ENCODE measurements at regions not wholly inside any gene's neighbourhood (a gene's known extent, or its start where the extent isn't known, plus 50 kb on each side); places are given as distances from the start of the nearest gene placed in this dataset.
"Not testable (repeated sequence)": the region's sequence is repeated elsewhere in the genome, so short reads cannot be mapped to it uniquely, and the experiment has no call there.

DNA sequence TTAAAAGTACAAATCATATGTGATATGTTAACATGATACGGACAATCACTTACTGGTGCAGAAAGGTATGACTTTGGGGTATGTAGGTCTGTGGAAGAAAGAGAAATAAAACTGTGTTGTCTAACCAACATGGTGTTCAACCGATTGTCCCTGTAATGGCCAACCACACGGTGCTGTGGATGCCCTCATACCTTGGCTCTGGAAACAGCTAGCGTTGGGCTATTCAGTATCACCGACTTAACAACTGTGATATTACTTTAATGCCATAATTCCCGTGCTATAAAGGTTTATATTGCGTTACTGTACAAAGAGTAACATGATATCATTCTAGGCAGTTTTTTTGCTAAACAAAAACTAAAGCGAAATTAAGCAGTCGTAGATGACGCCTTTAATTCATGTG, 448.3 kb downstream of the EFNB2 start:
- no peak for DNase-seq

DNA sequence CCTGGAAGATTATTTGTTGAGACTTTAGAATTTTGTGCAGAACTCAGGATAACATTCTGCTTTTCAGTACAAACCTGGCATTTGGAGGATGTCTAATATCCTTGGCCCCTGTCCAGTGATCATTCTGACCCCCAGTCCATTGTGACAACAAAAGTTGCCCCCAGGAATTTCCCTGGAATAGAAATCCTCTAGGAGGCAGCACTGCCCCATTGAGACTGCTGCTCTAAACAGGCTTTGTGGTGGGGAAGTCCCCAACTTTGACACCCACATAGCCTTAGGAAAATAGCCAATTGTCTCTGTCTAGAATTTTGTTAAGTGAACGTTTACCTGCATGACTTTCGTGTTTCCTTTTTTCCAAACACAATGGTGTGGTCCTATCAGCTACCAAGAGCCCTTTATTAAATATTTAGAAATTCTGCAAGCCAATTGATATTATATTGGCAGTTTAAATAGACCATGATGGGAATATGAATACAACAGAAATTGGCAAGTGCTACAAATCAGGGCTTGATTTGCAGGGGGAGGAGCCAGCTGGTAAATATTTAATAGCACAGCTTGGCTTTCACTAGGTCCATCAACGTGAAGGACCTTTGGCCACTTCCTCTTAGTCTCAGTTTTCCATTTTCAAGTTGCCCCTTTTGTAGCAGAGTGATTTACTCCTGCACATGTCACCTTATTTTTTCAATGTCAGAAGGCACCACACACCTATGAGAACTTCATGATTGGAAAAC, 451.7 kb downstream of the EFNB2 start:
- no peak for DNase-seq

DNA sequence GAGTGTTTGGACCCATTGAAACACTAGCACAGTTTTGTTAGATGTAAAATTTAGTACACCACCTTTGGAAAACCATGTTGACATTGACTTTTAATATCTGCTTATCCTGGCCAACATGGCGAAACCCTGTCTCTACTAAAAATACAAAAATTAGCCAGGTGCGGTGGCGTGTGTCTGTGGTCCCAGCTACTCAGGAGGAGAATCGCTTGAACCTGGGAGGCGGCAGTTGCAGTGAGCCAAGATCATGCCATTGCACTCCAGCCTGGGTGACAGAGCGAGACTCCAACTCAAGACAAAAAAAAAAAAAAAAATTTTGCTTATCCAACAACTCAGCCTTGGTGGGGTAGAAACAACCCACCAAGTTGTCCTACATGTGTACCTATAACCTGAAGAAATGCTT, 454.2 kb downstream of the EFNB2 start:
- not testable (repeated sequence) for DNase-seq

DNA sequence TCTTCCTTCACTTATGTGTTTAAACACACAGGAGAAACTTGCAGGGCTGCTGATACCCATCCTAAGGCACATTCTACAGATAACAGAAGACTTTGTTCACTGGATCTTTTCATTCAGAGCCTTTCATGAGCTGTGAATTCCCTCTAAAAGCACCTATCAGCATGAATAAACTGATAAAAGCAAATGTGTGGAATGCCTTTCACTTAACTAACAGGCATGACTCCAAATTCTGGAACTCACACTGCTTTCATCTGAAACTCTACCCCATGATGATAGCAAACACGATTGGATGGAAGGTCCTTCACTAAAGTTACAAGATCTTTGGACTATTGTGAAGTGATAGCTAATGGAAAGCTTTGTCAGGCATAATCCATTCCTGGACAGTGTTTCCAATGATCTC, 457.3 kb downstream of the EFNB2 start:
- DNase-seq, result no peak

DNA sequence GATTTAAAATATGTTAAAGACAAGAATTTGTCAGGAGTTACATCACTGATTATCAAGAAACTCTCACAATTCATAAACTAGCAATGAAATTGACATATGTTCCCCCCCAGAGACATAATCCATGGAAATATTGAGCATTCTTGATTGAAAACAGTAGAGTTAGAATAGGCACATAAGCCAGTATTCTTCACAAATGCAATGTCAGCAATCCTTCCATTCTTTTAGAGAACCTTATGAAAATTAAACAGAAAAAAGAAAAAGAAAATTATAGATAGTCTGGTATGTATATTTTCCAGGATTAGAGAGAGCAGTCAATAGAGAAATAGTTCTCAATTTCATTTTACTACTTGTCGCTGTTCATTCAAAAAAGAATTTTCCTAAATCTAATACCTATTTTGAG, 458.4 kb downstream of the EFNB2 start:
- no peak for DNase-seq

DNA sequence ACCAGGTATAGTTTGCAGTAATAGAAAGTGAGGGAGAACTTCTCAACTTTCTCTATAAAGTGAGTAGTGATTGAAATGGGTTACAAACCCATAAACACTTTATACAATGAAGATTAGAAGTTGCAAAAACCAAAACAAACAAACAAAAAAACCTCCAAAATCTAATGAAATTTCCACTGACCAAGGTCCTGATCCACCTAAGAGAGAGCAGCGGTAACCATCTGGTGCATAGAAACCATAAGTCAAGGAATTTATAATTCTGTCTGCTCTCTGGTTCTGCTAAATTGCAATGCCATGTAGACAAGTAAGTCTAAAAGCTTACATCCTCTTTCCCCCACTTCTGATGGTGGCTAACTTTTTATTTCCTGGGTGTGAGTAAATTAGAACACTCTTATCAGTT, 463.4 kb downstream of the EFNB2 start:
- no peak for DNase-seq

DNA sequence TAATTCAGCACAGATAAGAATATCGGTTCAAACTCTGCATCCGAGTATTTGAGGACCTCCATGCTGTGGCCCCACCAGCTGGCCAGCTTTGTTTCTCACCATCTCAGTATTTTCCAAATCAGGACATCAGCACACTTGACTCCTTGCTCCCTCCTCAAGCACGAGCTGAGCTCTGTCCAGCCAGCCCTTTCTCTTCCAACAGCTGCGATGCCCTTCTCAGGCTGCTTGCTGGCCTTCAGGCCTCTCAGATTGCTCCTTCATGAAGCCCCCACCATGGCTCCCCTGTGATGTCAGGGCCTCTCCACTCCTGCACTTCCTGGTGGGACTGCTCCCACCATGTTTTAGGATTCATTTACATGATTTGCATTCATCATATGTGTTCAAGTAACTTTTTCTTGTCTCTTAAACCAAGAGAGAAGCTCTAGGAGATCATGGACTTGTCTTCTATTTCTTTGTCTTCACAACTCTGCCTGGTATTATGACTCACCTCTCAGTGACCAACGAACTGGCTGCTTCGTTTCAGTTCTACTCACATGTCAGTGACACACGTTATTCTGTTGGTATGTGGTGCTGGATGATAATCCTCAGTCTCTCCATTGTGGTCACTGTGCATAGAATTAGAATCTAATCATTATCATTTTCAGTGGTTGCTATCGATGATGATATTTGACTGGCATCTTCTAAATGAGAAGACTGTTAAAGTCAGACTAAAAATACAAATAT, 471.7 kb downstream of the EFNB2 start:
- no peak for DNase-seq

DNA sequence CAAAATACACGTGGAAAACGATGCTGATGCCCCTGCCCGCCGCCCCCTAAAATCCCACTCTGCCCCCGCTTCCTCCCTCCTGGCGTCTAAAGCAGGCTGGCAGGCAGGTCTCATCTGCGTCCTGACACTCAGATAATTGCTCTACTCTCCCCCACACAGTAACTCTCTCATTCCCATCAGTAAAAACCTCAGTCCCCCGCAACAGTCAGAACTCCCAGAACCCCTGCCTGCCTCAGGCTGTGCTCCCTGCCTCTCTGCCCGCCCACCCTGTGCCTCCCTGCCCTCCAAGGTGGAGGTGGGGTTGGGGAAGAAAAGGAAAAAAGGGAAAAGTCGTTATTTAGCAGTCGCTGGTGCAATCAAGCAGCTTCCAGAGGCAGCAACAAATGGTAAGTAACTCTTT, 473.7 kb downstream of the EFNB2 start:
- no peak for DNase-seq

DNA sequence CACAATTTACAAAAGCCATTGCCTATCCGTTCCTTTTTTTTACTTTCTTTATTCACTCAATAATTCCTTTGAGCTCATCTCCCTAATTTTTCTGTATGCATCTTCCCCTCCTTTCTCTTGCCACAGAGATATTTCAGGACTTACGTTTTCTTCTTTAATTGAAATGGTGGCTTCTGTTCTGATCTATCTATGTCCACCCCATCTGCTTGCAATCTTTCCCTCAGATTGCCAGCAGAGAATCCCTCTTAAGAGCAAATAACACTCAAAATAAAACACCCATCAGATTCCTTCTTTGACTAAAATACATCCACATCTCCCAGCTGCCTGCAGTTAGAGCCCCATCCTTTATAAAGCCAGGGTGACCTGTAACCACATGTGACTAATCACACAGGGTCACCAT, 478.6 kb downstream of the EFNB2 start:
- no peak for DNase-seq

DNA sequence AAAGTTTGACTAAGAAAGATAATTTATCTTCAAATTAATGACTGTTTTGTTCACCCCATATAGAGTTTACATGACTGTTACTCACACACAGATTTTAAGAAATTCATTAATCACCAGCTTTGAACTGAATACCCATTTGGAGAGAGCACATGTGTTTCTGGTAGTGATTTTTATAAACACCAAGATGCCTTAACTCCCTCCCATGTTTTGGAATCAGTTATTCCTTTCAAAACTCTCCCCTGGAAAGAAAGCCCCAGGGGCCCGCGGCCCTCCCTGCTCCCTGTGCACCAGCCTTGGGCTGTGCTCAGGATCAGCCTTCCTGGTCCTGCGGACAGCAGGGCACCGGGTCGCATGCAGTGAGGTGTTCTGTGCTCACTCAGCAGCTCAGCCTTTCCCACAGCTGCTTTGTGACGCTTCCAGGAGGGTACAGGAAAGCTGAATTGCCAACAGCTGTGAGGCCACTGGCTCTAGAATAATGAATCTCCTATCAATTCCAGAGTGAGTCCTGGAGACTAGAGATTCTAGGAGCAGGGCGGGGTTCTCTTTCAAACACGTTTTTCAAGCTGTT, 483.2 kb downstream of the EFNB2 start:
- DNase-seq, result no peak

DNA sequence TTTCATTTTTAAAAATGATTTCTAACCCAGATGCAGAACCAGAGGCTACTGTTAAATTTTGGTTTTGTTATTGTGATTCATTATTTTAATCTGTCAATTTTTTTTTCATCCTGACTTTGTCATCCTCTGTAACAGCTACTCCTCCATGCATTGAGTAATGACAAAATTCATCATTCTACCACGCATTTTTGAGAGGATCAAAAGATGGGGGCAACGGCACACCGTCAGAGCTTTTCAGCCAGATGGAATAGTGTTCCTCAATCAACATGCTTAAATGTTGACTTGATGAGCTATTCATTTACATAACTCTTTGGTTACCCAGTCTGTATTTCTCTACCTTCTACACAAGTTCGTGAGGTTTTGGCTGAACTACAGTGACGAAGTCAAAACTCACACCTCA, 486.3 kb downstream of the EFNB2 start:
- no peak for DNase-seq

DNA sequence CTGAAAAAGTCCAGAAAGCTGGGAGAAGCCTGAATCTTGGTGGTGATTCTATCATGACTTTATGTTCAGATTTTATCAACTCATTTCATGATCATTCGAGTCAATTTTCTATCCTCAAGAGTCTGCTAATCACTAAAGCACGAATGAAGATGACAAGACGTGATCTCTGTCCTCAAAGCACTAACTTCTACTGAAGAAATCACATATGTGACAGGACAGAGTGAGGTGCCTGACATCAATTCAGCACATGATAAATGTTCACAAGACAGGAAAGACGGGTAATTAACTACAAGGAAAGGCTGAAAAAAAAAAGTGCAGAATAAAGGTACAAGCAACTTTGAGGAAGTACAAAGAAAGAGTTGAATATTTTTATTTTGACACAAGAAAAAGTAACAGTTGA, 487.1 kb downstream of the EFNB2 start:
- DNase-seq, result no peak

DNA sequence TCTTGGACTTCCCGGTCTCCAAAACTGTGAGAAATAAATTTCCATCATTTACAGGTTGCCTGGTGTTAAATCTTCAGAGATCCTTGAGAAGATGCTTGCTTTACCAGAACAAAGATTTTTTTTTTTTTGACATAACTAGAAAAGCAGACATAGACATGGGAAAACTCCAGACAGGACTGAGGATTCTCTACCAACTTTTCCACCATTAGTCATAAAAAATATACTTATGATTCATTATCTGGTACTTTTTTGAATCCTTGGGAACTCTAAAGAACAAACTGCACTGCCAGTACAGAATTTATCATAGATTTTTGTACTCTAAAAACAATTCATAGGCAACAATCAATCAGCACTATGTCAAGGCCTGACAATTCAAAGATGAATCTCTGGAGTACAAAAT, 487.6 kb downstream of the EFNB2 start:
- DNase-seq, result no peak

DNA sequence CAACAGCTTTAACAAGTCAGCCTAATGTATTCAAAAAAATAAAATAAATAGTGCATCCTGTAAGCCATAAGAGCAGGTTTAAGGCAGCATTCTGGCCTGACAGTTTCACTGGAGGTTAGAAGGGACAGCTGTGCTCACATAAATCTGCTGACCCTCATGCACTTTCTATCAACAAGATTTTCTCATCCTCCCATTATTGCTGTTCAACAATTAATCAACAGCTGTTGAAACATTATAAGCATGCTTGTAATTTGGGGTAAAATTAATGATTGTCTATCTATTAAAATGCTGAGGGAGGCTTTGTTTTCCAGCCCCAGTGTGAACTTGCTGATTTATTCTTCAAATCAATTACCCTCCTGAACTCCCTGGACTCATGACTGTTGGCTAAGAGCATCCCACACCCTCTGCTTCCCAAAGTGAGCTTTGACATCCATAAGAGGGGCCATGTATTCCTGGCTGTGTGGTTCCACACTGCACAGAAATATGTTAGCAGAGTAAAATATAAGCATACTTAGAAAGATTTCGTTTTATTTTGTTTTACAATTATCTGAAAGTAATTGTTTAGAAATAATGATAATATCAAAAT, 492.4 kb downstream of the EFNB2 start:
- no peak for DNase-seq

DNA sequence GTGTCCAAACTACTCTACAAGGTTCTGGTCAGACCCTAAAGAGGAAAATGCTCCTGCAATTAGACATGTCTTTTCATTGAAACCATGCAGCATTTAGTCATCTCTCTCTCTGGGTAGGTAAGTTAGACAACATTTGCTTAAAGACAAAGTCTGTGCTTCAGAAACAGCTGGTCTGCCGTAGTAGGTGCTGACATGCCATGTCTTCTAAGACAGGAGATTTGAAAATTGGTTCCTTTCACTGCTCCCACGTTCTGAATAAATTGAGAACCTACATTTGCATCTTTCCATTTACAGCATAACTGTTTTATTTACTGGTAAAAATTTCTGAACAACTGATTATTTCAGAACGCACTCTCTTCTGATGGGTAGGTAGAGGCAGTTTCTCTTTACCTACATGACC, 494.0 kb downstream of the EFNB2 start:
- DNase-seq, result no peak

DNA sequence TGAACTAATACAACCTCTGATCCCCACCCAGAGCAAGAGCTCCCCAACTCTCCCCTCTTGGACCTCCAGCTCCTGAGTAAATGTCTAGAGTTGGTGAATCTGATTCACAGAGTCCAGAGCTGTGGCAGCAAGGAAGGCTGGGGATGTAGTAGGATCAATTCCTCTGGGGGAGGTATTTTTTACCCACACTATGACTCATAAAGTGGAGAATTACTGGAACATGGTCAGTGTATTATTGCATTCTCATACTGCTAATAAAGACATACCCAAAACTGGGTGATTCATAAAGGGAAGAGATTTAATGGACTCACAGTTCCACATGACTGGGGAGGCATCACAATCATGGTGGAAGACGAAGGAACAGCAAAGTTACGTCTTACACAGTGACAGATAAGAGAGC, 496.7 kb downstream of the EFNB2 start:
- DNase-seq, result no peak

DNA sequence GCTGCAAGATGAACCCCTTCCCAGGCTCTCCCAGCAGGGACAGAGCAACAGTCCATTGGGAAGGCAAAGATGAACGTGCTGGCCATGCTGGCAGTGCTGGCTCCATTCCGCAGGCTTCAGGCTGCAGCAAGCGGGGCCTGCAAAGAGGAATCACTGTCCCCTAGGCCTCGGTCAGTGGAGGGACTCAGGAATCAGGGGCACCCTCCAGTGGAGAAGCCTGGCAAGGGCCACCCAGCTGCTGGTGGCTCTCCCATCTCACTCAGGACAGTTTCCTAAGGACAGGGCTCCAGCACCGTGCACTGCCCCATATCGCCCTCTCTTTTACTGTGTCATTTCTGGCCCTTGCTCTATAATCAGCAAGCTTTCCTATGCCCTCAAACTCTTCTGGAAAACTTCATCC, 498.6 kb downstream of the EFNB2 start:
- no peak for DNase-seq

DNA sequence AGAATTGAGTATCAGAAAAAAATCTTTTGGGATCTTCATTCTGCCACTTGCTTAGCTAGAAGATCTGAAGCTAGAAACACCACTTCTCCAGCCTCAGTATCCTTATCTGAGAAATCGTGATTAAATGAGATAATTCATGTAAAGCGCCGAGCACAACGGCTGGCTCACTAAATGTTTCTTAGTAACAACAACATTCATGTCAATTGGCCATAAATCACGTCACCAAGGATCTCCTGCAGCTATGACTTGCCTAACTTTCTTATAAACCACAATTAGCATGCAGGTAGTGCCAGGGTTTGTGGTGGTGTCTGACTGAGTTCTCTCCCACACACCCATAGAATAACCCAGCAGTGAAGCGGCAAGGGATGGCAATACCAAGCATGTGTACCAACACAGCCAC, 501.3 kb downstream of the EFNB2 start:
- DNase-seq, result no peak

DNA sequence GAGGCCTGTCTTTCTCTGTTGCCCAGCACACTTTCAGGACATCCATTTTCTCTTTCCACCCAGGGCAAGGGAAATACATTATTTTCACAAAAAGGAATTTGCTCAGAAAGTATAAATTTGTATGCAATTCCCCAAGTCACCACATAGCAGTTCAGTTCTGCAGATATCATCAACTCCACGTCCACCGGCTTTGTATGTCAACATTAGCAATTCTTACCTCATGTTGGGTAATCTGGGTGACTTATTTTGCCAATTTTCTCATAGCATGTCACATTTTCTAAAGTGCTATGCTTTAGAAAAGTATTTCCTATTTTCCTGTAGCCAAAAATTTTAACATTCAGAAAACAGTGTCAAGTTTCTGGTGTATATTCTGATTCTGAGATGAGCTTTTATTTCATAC, 501.8 kb downstream of the EFNB2 start:
- no peak for DNase-seq

DNA sequence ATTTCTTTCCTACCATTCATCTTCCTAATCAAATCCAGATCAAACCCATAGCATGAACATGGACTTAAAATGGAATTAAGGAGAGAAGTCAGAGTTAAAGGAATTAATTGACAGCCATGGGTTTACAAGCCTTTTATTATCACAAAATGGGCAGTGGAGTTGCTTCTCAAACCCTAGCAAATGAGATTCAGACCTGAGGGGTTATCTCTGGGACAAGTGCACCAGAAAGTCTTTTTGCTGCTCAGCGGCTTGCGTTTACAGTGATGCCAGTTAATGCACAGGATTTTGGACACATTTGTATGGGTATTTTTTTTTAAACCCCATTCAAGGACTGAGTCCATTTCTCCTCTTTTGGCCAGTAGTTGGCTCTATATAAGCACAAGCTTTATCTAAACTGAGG, 503.0 kb downstream of the EFNB2 start:
- no peak for DNase-seq

DNA sequence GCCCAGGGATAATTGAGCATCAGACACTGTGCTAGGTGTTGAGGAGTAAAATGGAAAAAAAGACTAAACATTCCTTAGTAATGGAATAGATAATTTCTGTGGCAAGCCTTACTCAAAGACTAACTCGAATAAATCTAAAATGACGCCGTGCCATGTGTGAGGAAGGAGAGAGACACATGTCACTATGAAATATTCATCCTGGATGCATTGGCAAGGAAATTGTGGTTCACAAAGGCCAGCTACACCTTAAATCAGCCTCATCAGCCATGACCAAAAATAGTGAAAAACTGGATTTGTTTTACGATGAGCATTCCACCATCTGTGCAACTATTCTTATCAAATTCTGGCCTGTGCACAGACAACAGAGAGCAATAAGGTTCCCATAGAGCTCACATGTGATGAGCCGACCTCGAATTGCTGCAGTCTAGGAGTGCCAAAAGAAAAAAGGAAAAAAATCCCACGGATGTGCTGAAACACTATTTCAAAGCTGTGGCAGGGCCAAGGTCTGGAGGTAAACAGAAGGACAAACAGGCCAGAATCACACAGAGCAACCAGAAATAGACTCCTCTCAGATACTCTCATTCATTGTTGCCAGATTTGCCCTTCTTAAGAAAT, 505.7 kb downstream of the EFNB2 start:
- no peak for DNase-seq

DNA sequence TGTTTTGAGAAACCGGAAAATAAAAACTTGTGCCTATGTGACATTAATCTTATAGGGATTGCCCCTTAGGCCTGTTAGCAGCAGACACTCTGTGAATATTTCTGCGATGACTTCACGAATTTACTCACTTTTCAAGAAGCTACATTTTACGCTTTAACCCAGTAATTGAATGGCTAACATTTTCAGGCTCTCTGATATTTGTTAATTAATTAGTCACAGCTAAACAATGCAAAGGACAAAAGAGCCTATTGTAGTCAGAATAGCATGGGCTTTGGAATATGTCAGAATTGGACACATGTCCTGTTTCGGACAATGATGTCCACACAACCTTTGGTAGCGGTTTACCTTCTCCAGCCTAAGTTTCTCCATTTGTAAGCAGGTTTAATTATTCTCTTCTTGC, 506.6 kb downstream of the EFNB2 start:
- no peak for DNase-seq

DNA sequence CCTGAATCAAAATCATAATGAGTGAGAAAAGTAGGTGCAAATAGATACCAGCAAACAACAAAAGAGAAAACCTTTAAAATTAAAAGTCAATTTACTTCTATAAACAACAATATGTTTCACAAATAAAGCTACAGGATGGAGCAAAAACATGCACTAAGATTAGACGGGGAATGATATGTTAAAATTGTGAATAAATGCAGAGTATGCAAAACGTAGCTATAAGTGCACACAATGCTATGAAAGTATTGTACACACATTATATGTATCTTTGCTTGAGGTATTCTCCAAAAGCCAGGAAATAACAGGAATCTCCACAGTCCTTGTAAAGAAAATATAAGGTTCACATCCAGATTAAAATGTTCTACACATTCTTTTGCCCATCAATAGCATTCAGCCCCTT, 523.9 kb downstream of the EFNB2 start:
- DNase-seq, result no peak

DNA sequence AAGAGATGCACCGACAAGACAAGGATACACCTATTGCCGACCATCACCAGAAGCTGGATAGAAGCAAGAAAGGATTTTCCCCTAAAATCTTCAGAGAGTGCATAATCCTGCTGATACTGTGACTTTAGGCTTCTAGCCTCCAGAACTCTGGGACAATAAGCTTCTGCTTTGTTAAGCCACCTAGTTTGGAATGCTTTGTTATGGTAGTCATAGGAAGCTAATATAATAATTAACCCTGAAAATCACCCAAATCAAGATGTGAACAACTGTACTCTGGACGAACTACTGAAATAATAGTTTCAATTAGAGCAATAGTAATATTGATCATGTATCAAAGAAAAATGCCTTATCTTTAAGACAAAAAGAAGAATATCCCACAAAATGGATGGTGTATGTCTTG, 524.6 kb downstream of the EFNB2 start:
- no peak for DNase-seq
